MM.1S (cell line): ENCODE measurements at regions not wholly inside any gene's neighbourhood (a gene's known extent, or its start where the extent isn't known, plus 50 kb on each side); places are given as distances from the start of the nearest gene placed in this dataset.
"Not testable (repeated sequence)": the region's sequence is repeated elsewhere in the genome, so short reads cannot be mapped to it uniquely, and the experiment has no call there.

ENCODE experiments used
- DNase-seq: peaks from one replicate; pipeline ENCODE4 v3.0.0-alpha.2; 2015
- H2AFZ ChIP-seq: fragments of 300-600 bp; sonication (generic); 2 replicates; pipeline ENCODE4 v1.6.0; 2016; ENCODE audit warnings: antibody characterized with exemption, low read length
- H3F3A ChIP-seq: fragments of 300-600 bp; sonication (generic); 2 replicates; pipeline ENCODE4 v1.6.1; 2016; ENCODE audit warnings: mild to moderate bottlenecking, antibody characterized with exemption, low read length, moderate library complexity, mixed read lengths; ENCODE audit not compliant: insufficient read depth
- H3K27ac ChIP-seq: fragments of 300-600 bp; sonication (generic); 2 replicates; pipeline ENCODE4 v1.5.1; 2016; ENCODE audit warnings: mild to moderate bottlenecking, low read length
- H3K27me3 ChIP-seq: fragments of 300-600 bp; sonication (generic); replicated peaks from 2 replicates; pipeline ENCODE4 v1.6.0; 2016; ENCODE audit warnings: low read length; ENCODE audit not compliant: insufficient read depth
- H3K36me3 ChIP-seq: fragments of 300-600 bp; sonication (generic); replicated peaks from 2 replicates; pipeline ENCODE4 v1.6.1; 2016; ENCODE audit warnings: mild to moderate bottlenecking, low read length, mixed read lengths; ENCODE audit not compliant: insufficient read depth
- H3K4me1 ChIP-seq: fragments of 300-600 bp; sonication (generic); 2 replicates; pipeline ENCODE4 v1.6.1; 2016; ENCODE audit warnings: low read length, mixed read lengths
- H3K4me2 ChIP-seq: fragments of 300-600 bp; sonication (generic); 2 replicates; pipeline ENCODE4 v1.6.0; 2016; ENCODE audit warnings: low read depth, low read length
- H3K4me3 ChIP-seq: fragments of 300-600 bp; sonication (generic); 2 replicates; pipeline ENCODE4 v1.5.1; 2016; ENCODE audit warnings: low read length, mixed read lengths
- H3K79me2 ChIP-seq: fragments of 300-600 bp; sonication (generic); 2 replicates; pipeline ENCODE4 v1.6.1; 2016; ENCODE audit warnings: mixed run types, low read length, mixed read lengths
- H3K9ac ChIP-seq: fragments of 300-600 bp; sonication (generic); 2 replicates; pipeline ENCODE4 v1.6.1; 2016; ENCODE audit warnings: low read length, mixed read lengths
- H3K9me2 ChIP-seq: fragments of 300-600 bp; sonication (generic); replicated peaks from 2 replicates; pipeline ENCODE4 v1.6.1; 2016; ENCODE audit warnings: mild to moderate bottlenecking, low read length, mixed read lengths; ENCODE audit not compliant: insufficient read depth
- H3K9me3 ChIP-seq: fragments of 300-600 bp; sonication (generic); replicated peaks from 2 replicates; pipeline ENCODE4 v1.6.1; 2016; ENCODE audit warnings: mild to moderate bottlenecking, low read length, mixed read lengths; ENCODE audit not compliant: insufficient read depth
- H4K20me1 ChIP-seq: fragments of 300-600 bp; sonication (generic); 2 replicates; pipeline ENCODE4 v1.6.1; 2016; ENCODE audit warnings: mild to moderate bottlenecking, low read length, moderate library complexity, mixed read lengths; ENCODE audit not compliant: insufficient read depth
- EZH2 ChIP-seq: fragments of 300-600 bp; sonication (generic); optimal IDR thresholded peaks from 2 replicates; pipeline ENCODE3; 2017; ENCODE audit warnings: low read depth, mild to moderate bottlenecking, antibody characterized with exemption, low read length, mixed read lengths
- EZH2phosphoT487 ChIP-seq: fragments of 300-600 bp; sonication (generic); IDR thresholded peaks from 2 replicates; pipeline ENCODE4 v1.6.1; 2018; ENCODE audit warnings: antibody characterized with exemption, low read length
- TF ChIP-seq, protein P1 (sequence below): fragments of 300-600 bp; sonication (generic); IDR thresholded peaks from 2 replicates; pipeline ENCODE4 v1.5.1; 2016; ENCODE audit warnings: antibody characterized with exemption, low read length, mixed read lengths

DNA sequence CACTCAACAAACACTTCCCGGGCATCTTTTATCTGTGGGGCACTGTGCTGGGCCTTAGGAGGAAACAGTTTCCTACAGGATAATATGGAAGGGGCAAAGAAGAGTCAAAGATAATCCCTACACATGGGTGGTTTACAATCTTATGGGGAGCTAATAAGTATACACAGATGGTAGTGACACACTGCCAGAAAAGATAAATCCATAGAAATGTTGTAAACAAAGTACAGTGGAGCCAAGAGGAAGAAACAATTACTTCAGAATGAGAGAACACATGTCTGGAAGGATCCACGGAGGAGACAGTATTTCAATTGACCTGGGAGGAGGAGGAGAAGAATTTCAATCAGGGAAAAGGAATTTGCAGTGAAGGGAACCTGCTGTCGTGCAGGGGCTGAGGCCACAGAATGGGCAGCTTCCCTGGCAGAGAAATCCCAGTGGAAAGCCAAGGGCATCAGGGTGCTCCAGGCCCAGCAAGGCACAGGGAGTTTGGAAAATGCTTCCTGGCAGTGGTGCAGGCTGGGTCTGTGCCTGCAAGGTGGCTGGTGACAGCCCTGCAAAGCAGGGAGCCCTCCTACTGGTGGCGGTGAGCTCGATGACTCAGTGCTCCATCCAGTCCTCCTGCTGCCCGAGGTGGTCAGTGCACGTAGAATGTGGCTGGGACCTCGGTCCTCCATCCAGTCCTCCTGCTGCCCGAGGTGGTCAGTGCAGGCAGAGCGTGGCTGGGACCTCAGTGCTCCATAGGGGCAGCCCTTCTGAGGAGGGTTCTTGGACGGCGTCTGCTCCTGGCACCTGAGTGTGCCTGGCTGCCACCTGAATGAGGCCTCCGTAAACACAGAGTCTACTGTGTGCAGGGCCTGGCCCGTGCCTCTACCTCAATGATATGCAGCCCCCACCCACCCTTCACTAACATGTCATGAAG, 444.3 kb upstream of the B3GAT1 start:
- no peak overlapping the region for H3K4me2 ChIP-seq
- no peaks in the 10 kb centered on the region for H3K9me2 ChIP-seq
- no peaks in the 10 kb centered on the region for H3F3A ChIP-seq
- H3K4me3 ChIP-seq: no peak overlapping the region
- H4K20me1 ChIP-seq: no peaks in the 10 kb centered on the region
- H3K27me3 ChIP-seq: no peaks in the 10 kb centered on the region
- no peak overlapping the region for H3K9ac ChIP-seq
- TF ChIP-seq, protein P1, sequence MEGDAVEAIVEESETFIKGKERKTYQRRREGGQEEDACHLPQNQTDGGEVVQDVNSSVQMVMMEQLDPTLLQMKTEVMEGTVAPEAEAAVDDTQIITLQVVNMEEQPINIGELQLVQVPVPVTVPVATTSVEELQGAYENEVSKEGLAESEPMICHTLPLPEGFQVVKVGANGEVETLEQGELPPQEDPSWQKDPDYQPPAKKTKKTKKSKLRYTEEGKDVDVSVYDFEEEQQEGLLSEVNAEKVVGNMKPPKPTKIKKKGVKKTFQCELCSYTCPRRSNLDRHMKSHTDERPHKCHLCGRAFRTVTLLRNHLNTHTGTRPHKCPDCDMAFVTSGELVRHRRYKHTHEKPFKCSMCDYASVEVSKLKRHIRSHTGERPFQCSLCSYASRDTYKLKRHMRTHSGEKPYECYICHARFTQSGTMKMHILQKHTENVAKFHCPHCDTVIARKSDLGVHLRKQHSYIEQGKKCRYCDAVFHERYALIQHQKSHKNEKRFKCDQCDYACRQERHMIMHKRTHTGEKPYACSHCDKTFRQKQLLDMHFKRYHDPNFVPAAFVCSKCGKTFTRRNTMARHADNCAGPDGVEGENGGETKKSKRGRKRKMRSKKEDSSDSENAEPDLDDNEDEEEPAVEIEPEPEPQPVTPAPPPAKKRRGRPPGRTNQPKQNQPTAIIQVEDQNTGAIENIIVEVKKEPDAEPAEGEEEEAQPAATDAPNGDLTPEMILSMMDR: no peak
- TF ChIP-seq EZH2 (no peak), EZH2phosphoT487 (no peak)
- no peaks in the 10 kb centered on the region for H3K9me3 ChIP-seq
- H3K27ac ChIP-seq: no peak overlapping the region
- no peaks in the 10 kb centered on the region for H3K79me2 ChIP-seq
- no peak overlapping the region for H2AFZ ChIP-seq
- no peaks in the 10 kb centered on the region for H3K4me1 ChIP-seq
- no peaks in the 10 kb centered on the region for H3K36me3 ChIP-seq
- DNase-seq: no peak

- Histone ChIP-seq H3K9ac (no peak overlapping the region), H3K9me3 (no peaks in the 10 kb centered on the region), H3K4me2 (no peak overlapping the region), H3K4me3 (no peak overlapping the region), H3K9me2 (no peaks in the 10 kb centered on the region), H3K79me2 (no peaks in the 10 kb centered on the region), H3K27me3 (no peaks in the 10 kb centered on the region), H2AFZ (no peak overlapping the region), H4K20me1 (no peaks in the 10 kb centered on the region), H3K36me3 (no peaks in the 10 kb centered on the region), H3F3A (no peaks in the 10 kb centered on the region), H3K4me1 (no peaks in the 10 kb centered on the region), H3K27ac (no peak overlapping the region)
- no peak for DNase-seq
- TF ChIP-seq EZH2phosphoT487: no peak
- no peak for TF ChIP-seq EZH2
- TF ChIP-seq, protein P1: no peak
Measured at GRCh38 chr11:134853992-134854991, 442.2 kb upstream of the B3GAT1 start.

DNA sequence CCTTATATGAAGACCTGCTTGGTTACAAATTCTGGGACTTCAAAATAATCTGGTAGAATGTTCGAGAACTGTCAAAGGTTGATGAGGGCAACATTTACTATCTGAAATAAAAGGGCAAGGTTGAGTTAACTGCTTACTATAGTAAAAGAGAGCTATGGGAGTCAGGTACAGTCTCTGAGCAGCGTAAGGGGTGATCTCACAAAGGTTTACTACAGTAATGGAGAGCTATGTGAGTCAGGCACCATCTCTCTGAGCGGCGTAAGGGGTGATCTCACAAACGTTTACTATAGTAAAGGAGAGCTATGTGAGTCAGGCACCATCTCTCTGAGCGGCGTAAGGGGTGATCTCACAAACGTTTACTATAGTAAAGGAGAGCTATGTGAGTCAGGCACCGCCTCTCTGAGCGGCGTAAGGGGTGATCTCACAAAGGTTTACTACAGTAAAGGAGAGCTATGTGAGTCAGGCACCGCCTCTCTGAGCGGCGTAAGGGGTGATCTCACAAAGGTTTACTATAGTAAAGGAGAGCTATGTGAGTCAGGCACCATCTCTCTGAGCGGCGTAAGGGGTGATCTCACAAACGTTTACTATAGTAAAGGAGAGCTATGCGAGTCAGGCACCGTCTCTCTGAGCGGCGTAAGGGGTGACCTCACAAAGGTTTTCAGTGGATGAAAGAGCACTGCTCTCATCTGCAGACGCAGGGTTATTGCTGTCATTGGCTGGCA, 439.6 kb upstream of the B3GAT1 start:
- H3K36me3 ChIP-seq, H3K79me2 ChIP-seq, H3K9me2 ChIP-seq, H3K9me3 ChIP-seq, H3K4me1 ChIP-seq, H3K27me3 ChIP-seq, DNase-seq, H3F3A ChIP-seq, H3K4me3 ChIP-seq, H4K20me1 ChIP-seq, H3K27ac ChIP-seq, H2AFZ ChIP-seq, H3K9ac ChIP-seq, H3K4me2 ChIP-seq: not testable (repeated sequence)
